OCI-LY7 (cell line): ENCODE measurements at regions not wholly inside any gene's neighbourhood (a gene's known extent, or its start where the extent isn't known, plus 50 kb on each side); places are given as distances from the start of the nearest gene placed in this dataset.

Experiments
- BruUV-seq: library from RNA; stranded (reverse); fragments of 400-500 nt; replicated peaks from 2 replicates; lab custom pipeline; 2021; lab: Mats Ljungman, UMichigan
- CTCF ChIA-PET: fragments of 300-600 bp; sonication (Branson Sonifier 250); formaldehyde crosslinking; loops from one replicate; lab custom pipeline; 2022; ENCODE audit warnings: antibody characterized with exemption; ENCODE audit not compliant: unreplicated experiment; lab: Charles Lee
- POLR2A ChIA-PET: fragments of 300-600 bp; sonication (Branson Sonifier 250); formaldehyde crosslinking; loops from one replicate; lab custom pipeline; 2022; ENCODE audit warnings: antibody characterized with exemption; lab: Charles Lee
- DNase-seq: peaks from one replicate; pipeline ENCODE4 v3.0.0-alpha.2; 2015; ENCODE audit warnings: low spot score
- H2AFZ ChIP-seq: fragments of 200-600 bp; sonication (generic), shearing (Covaris generic); 2 replicates; pipeline ENCODE4 v1.6.1; 2014; ENCODE audit warnings: mild to moderate bottlenecking, antibody characterized with exemption, low read length, moderate library complexity
- H3K27ac ChIP-seq: fragments of 200-600 bp; sonication (generic); 2 replicates; pipeline ENCODE4 v1.5.1; 2014; ENCODE audit warnings: mixed run types, low read depth, mild to moderate bottlenecking, moderate library complexity, low read length, inconsistent platforms; ENCODE audit not compliant: poor library complexity, severe bottlenecking
- H3K36me3 ChIP-seq: fragments of 200-600 bp; sonication (generic); 2 replicates; pipeline ENCODE4 v1.6.1; 2014; ENCODE audit warnings: mild to moderate bottlenecking, antibody characterized with exemption, low read length, moderate library complexity, mixed read lengths; ENCODE audit not compliant: insufficient read depth
- H3K4me1 ChIP-seq: fragments of 200-600 bp; sonication (generic); 2 replicates; pipeline ENCODE4 v1.5.1; 2014; ENCODE audit warnings: mild to moderate bottlenecking, low read length; ENCODE audit not compliant: insufficient read depth, poor library complexity, severe bottlenecking
- H3K4me2 ChIP-seq: fragments of 200-600 bp; sonication (generic); 2 replicates; pipeline ENCODE4 v1.6.1; 2014; ENCODE audit warnings: mild to moderate bottlenecking, low read length
- H3K4me3 ChIP-seq: fragments of 200-600 bp; sonication (generic); 2 replicates; pipeline ENCODE4 v1.5.1; 2014; ENCODE audit warnings: mild to moderate bottlenecking, low read depth, low read length; ENCODE audit not compliant: poor library complexity, severe bottlenecking
- H3K79me2 ChIP-seq: fragments of 200-600 bp; sonication (generic); 2 replicates; pipeline ENCODE4 v1.6.1; 2016; ENCODE audit warnings: low read depth, mild to moderate bottlenecking, low read length, moderate library complexity, mixed read lengths; ENCODE audit not compliant: insufficient read depth
- H3K9me2 ChIP-seq: fragments of 200-600 bp; sonication (generic); 2 replicates; pipeline ENCODE4 v1.6.1; 2016; ENCODE audit warnings: mild to moderate bottlenecking, low read length, mixed read lengths; ENCODE audit not compliant: insufficient read depth
- H3K9me3 ChIP-seq: fragments of 200-600 bp; sonication (generic); 2 replicates; pipeline ENCODE4 v1.6.1; 2014; ENCODE audit warnings: mild to moderate bottlenecking, mixed run types, low read length, mixed read lengths
- H4K20me1 ChIP-seq: fragments of 200-600 bp; sonication (generic); 2 replicates; pipeline ENCODE4 v1.6.1; 2014; ENCODE audit warnings: mild to moderate bottlenecking, antibody characterized with exemption, low read length, moderate library complexity, mixed read lengths; ENCODE audit not compliant: insufficient read depth
- EZH2phosphoT487 ChIP-seq: fragments of 200-600 bp; sonication (generic); IDR thresholded peaks from 2 replicates; pipeline ENCODE4 v1.6.1; 2018; ENCODE audit warnings: low read depth, borderline replicate concordance, mild to moderate bottlenecking, mixed run types, antibody characterized with exemption, low read length, moderate library complexity, mixed read lengths
- intact Hi-C: fragments of 100-400 bp; cut with micrococcal nuclease; formaldehyde crosslinking; loops from one replicate; pipeline ENCODE4 v1.10.0; 2022; ENCODE audit not compliant: unreplicated experiment
- TF ChIP-seq, protein P1 (sequence below): fragments of 200-600 bp; sonication (generic); conservative IDR thresholded peaks from 2 replicates; pipeline ENCODE4 v1.5.1; 2014; ENCODE audit warnings: mild to moderate bottlenecking, antibody characterized with exemption, low read length, moderate library complexity, mixed read lengths

DNA sequence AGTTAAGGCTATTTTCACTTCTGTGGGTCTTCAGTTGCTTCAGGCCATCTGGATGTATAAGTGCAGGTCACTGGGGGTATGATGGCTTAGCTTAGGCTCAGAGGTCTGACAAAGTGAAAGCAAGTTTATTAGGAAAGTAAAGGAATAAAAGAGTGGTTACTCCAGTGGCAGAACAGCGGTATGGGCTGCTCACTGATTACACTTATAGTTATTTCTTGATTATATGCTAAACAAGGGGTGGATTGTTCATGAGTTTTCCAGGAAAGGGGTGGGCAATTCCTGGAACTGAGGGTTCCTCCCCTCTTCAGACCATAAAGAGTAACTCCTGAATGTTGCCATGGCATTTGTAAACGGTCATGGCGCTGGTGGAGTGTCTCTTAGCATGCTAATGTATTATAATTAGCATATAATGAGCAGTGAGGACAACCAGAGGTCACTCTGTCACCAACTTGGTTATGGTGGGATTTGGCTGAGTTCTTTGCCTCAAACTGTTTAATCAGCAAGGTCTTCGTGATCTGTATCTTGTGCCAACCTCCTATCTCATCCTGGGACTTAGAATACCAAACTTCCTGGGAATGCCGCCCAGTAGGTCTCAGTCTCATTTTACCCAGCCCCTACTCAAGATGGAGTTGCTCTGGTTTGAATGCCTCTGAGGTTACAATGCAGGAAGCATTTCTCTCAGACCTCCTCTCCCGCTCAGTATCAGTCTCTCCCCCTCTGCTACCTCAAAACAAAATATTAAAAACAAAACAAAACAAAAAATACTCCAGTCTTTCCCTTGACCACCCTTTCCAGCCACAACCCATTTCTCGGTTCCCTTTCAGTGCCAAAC, 71.3 kb upstream of the SLC22A11 start:
- H3K36me3 ChIP-seq: no peaks in the 10 kb centered on the region
- no peaks in the 10 kb centered on the region for H3K4me1 ChIP-seq
- no peak overlapping the region for H2AFZ ChIP-seq
- H4K20me1 ChIP-seq: no peaks in the 10 kb centered on the region
- POLR2A ChIA-PET: no interaction called here
- intact Hi-C loops: no loop called here
- DNase-seq: no peak
- no peak overlapping the region for H3K4me2 ChIP-seq
- no peaks in the 10 kb centered on the region for H3K9me2 ChIP-seq
- no peaks in the 10 kb centered on the region for H3K79me2 ChIP-seq
- H3K4me3 ChIP-seq: no peak overlapping the region
- CTCF ChIA-PET: no interaction called here
- H3K9me3 ChIP-seq: no peaks in the 10 kb centered on the region
- no peak for TF ChIP-seq EZH2phosphoT487
- TF ChIP-seq, protein P1, sequence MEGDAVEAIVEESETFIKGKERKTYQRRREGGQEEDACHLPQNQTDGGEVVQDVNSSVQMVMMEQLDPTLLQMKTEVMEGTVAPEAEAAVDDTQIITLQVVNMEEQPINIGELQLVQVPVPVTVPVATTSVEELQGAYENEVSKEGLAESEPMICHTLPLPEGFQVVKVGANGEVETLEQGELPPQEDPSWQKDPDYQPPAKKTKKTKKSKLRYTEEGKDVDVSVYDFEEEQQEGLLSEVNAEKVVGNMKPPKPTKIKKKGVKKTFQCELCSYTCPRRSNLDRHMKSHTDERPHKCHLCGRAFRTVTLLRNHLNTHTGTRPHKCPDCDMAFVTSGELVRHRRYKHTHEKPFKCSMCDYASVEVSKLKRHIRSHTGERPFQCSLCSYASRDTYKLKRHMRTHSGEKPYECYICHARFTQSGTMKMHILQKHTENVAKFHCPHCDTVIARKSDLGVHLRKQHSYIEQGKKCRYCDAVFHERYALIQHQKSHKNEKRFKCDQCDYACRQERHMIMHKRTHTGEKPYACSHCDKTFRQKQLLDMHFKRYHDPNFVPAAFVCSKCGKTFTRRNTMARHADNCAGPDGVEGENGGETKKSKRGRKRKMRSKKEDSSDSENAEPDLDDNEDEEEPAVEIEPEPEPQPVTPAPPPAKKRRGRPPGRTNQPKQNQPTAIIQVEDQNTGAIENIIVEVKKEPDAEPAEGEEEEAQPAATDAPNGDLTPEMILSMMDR: no peak
- no TSS peak for BruUV-seq
- no peak overlapping the region for H3K27ac ChIP-seq

- TF ChIP-seq, protein P1: no peak
- TF ChIP-seq EZH2phosphoT487: no peak
- Histone ChIP-seq H2AFZ (no peak overlapping the region), H3K36me3 (no peaks in the 10 kb centered on the region), H3K4me1 (no peaks in the 10 kb centered on the region), H3K9me2 (no peaks in the 10 kb centered on the region), H3K9me3 (no peaks in the 10 kb centered on the region), H3K4me3 (no peak overlapping the region), H3K4me2 (no peak overlapping the region), H3K79me2 (no peaks in the 10 kb centered on the region), H3K27ac (no peak overlapping the region), H4K20me1 (no peaks in the 10 kb centered on the region)
- POLR2A ChIA-PET: no interaction called here
- no TSS peak for BruUV-seq
- CTCF ChIA-PET: no interaction called here
- intact Hi-C loops: no loop called here
- DNase-seq: no peak
These were observed 70.7 kb upstream of the SLC22A11 start for GRCh38 chr11:64485074-64485473.

- CTCF ChIA-PET: no interaction called here
- DNase-seq: peak; percentile 41
- intact Hi-C loops: loop anchor here (1.0 kb wide), 1 partner anchor 161 kb away; no protein-coding TSS in a partner anchor
These were observed 65.8 kb upstream of the SLC22A11 start for GRCh38 chr11:64489831-64490441.

More at GRCh38 chr11:64489831-64490441, 65.8 kb upstream of the SLC22A11 start:
- Histone ChIP-seq H3K36me3 (no peaks in the 10 kb centered on the region), H3K79me2 (no peaks in the 10 kb centered on the region), H3K4me1 (no peaks in the 10 kb centered on the region), H3K27ac (no peak overlapping the region), H3K4me3 (no peak overlapping the region), H4K20me1 (no peaks in the 10 kb centered on the region), H3K9me2 (no peaks in the 10 kb centered on the region), H3K4me2 (no peak overlapping the region), H3K9me3 (no peaks in the 10 kb centered on the region), H2AFZ (no peak overlapping the region)
- TF ChIP-seq, protein P1: peak; percentile 84
- no peak for TF ChIP-seq EZH2phosphoT487
- no TSS peak for BruUV-seq
- POLR2A ChIA-PET: no interaction called here
